ENCODE measurements at regions not wholly inside any gene's neighbourhood (a gene's known extent, or its start where the extent isn't known, plus 50 kb on each side); places are given as distances from the start of the nearest gene placed in this dataset.

DNA sequence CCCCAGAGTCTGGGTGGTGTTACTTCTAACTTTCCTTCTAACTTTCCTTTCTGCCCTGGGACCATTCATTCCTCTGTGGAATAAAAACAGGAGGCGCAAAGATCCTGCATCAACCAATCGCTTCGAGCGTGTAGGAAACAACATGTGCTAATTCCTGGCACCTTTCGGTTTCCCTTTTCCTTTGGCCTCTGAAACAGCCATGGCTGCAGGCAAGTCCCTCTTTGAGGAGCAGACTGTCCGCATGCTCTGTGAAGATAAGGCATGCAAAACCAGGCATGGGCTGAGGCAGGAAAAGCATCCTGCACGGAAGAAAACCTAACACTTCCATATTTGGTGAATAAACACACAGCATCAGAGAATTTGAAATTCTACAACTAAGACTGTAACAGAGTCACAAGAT lies 128.3 kb downstream of the HSD17B3 start:
- TF ChIP-seq, protein P1, sequence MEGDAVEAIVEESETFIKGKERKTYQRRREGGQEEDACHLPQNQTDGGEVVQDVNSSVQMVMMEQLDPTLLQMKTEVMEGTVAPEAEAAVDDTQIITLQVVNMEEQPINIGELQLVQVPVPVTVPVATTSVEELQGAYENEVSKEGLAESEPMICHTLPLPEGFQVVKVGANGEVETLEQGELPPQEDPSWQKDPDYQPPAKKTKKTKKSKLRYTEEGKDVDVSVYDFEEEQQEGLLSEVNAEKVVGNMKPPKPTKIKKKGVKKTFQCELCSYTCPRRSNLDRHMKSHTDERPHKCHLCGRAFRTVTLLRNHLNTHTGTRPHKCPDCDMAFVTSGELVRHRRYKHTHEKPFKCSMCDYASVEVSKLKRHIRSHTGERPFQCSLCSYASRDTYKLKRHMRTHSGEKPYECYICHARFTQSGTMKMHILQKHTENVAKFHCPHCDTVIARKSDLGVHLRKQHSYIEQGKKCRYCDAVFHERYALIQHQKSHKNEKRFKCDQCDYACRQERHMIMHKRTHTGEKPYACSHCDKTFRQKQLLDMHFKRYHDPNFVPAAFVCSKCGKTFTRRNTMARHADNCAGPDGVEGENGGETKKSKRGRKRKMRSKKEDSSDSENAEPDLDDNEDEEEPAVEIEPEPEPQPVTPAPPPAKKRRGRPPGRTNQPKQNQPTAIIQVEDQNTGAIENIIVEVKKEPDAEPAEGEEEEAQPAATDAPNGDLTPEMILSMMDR (conservative IDR thresholded peaks at IDR 0.05; ENCODE audit: low read length) = no peak
- no peak for TF ChIP-seq EZH2phosphoT487 (IDR thresholded peaks at IDR 0.05; ENCODE audit: borderline replicate concordance)

Measured in Loucy (cell line).